ENCODE measurements at regions not wholly inside any gene's neighbourhood (a gene's known extent, or its start where the extent isn't known, plus 50 kb on each side); places are given as distances from the start of the nearest gene placed in this dataset.

- Histone ChIP-seq H3K79me2 (ENCODE audit: insufficient read depth, low read length) (no peaks in the 10 kb centered on the region), H3K4me3 (ENCODE audit: insufficient read depth, low read length, poor library complexity, severe bottlenecking) (no peak overlapping the region), H3K27me3 (ENCODE audit: low read length) (no peaks in the 10 kb centered on the region), H3K9ac (ENCODE audit: low read length) (no peak overlapping the region), H3K36me3 (ENCODE audit: low read length) (no peaks in the 10 kb centered on the region), H4K20me1 (ENCODE audit: low read depth, low read length) (no peaks in the 10 kb centered on the region), H3K4me2 (ENCODE audit: low read depth, low read length, poor library complexity, severe bottlenecking) (no peak overlapping the region), H3K9me2 (replicated peaks; ENCODE audit: insufficient read depth, low read length) (no peaks in the 10 kb centered on the region), H3F3A (ENCODE audit: insufficient read depth) (no peaks in the 10 kb centered on the region), H3K9me3 (ENCODE audit: insufficient read depth, low read length) (no peaks in the 10 kb centered on the region), H2AFZ (ENCODE audit: low read depth, low read length, severe bottlenecking) (no peak overlapping the region), H3K27ac (ENCODE audit: low read depth, low read length) (no peak overlapping the region)
- no peak for TF ChIP-seq CTCF (IDR thresholded peaks at IDR 0.05; ENCODE audit: insufficient read depth, low read length, poor library complexity, severe bottlenecking)
- TF ChIP-seq EZH2phosphoT487 (conservative IDR thresholded peaks at IDR 0.05; ENCODE audit: low read length) = no peak
Observed at GRCh38 chr14:51321036-51321435, 81.0 kb downstream of the TMX1 start.

DNA sequence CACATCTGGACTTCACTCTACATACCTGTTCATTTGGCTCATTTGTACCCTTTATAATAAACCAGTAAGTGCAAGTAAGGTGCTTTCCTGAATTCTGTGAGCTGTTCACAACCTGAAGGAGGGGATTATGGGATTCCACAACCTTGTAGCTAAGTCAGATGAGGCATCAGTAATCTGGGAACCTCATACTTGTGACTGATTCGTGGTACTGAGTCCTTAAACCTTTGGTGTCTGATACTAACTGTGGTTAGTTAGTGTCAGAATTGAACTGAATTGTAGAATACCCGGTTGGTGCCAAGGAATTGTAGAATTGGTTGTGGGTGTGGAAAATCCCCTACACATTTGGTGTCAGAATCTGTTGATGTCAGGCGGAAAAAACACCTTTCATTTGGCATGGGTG is 83.4 kb downstream of the TMX1 start:
- H3K4me3 ChIP-seq (ENCODE audit: insufficient read depth, low read length, poor library complexity, severe bottlenecking) = no peak overlapping the region
- H3K36me3 ChIP-seq (ENCODE audit: low read length) = no peaks in the 10 kb centered on the region
- H2AFZ ChIP-seq (ENCODE audit: low read depth, low read length, severe bottlenecking) = no peak overlapping the region
- no peaks in the 10 kb centered on the region for H3K27me3 ChIP-seq (ENCODE audit: low read length)
- no peaks in the 10 kb centered on the region for H3K9me2 ChIP-seq (replicated peaks; ENCODE audit: insufficient read depth, low read length)
- H3K4me2 ChIP-seq (ENCODE audit: low read depth, low read length, poor library complexity, severe bottlenecking) = no peak overlapping the region
- TF ChIP-seq CTCF (IDR thresholded peaks at IDR 0.05; ENCODE audit: insufficient read depth, low read length, poor library complexity, severe bottlenecking) = no peak
- no peaks in the 10 kb centered on the region for H3F3A ChIP-seq (ENCODE audit: insufficient read depth)
- H3K27ac ChIP-seq (ENCODE audit: low read depth, low read length) = no peak overlapping the region
- no peaks in the 10 kb centered on the region for H3K9me3 ChIP-seq (ENCODE audit: insufficient read depth, low read length)
- H3K79me2 ChIP-seq (ENCODE audit: insufficient read depth, low read length) = no peaks in the 10 kb centered on the region
- H4K20me1 ChIP-seq (ENCODE audit: low read depth, low read length) = no peaks in the 10 kb centered on the region
- no peak overlapping the region for H3K9ac ChIP-seq (ENCODE audit: low read length)

GRCh38 chr14:51327376-51327775 is 87.3 kb downstream of the TMX1 start:
- H3K4me2 ChIP-seq (ENCODE audit: low read depth, low read length, poor library complexity, severe bottlenecking) = no peak overlapping the region
- H4K20me1 ChIP-seq (ENCODE audit: low read depth, low read length) = no peaks in the 10 kb centered on the region
- H3K27me3 ChIP-seq (ENCODE audit: low read length) = no peaks in the 10 kb centered on the region
- no peaks in the 10 kb centered on the region for H3K36me3 ChIP-seq (ENCODE audit: low read length)
- H3K9me3 ChIP-seq (ENCODE audit: insufficient read depth, low read length) = no peaks in the 10 kb centered on the region
- H3K79me2 ChIP-seq (ENCODE audit: insufficient read depth, low read length) = no peaks in the 10 kb centered on the region
- H3K9ac ChIP-seq (ENCODE audit: low read length) = no peak overlapping the region
- no peaks in the 10 kb centered on the region for H3K9me2 ChIP-seq (replicated peaks; ENCODE audit: insufficient read depth, low read length)
- H3F3A ChIP-seq (ENCODE audit: insufficient read depth) = no peaks in the 10 kb centered on the region
- H3K4me3 ChIP-seq (ENCODE audit: insufficient read depth, low read length, poor library complexity, severe bottlenecking) = no peak overlapping the region
- TF ChIP-seq EZH2phosphoT487 (conservative IDR thresholded peaks at IDR 0.05; ENCODE audit: low read length) (no peak), CTCF (IDR thresholded peaks at IDR 0.05; ENCODE audit: insufficient read depth, low read length, poor library complexity, severe bottlenecking) (no peak)
- H2AFZ ChIP-seq (ENCODE audit: low read depth, low read length, severe bottlenecking) = no peak overlapping the region
- H3K27ac ChIP-seq (ENCODE audit: low read depth, low read length) = no peak overlapping the region
